IPS DF 19.7 (cell line): ENCODE measurements at regions not wholly inside any gene's neighbourhood (a gene's known extent, or its start where the extent isn't known, plus 50 kb on each side); places are given as distances from the start of the nearest gene placed in this dataset.
"Not testable (repeated sequence)": the region's sequence is repeated elsewhere in the genome, so short reads cannot be mapped to it uniquely, and the experiment has no call there.

Experiments
- DNase-seq: peaks from one replicate; pipeline ENCODE4 v3.0.0-alpha.2; 2013; ENCODE audit warnings: low read depth, low spot score

- DNase-seq: no peak
These were observed 866.1 kb upstream of the ADGRB3 start for GRCh38 chr6:67768972-67769371.

- not testable (repeated sequence) for DNase-seq
These were observed 867.8 kb upstream of the ADGRB3 start for GRCh38 chr6:67767046-67767822.

- DNase-seq: no peak
These were observed 869.0 kb upstream of the ADGRB3 start for GRCh38 chr6:67766057-67766456.

GRCh38 chr6:67759001-67759400 lies 876.1 kb upstream of the ADGRB3 start:
- DNase-seq: no peak

- DNase-seq: no peak
These were observed 877.5 kb upstream of the ADGRB3 start for GRCh38 chr6:67757465-67758033.

GRCh38 chr6:67748521-67748920 lies 886.6 kb upstream of the ADGRB3 start:
- DNase-seq: no peak

GRCh38 chr6:67736816-67737215 lies 898.3 kb upstream of the ADGRB3 start:
- DNase-seq: no peak

GRCh38 chr6:67736161-67736560 lies 898.9 kb upstream of the ADGRB3 start:
- no peak for DNase-seq

- DNase-seq: no peak
These were observed 899.5 kb upstream of the ADGRB3 start for GRCh38 chr6:67735623-67736022.

GRCh38 chr6:67722861-67723261 lies 912.2 kb upstream of the ADGRB3 start:
- DNase-seq: no peak

GRCh38 chr6:67717281-67717680 lies 917.8 kb upstream of the ADGRB3 start:
- DNase-seq: no peak

- no peak for DNase-seq
These were observed 928.7 kb upstream of the ADGRB3 start for GRCh38 chr6:67706388-67706787.

- no peak for DNase-seq
These were observed 936.5 kb upstream of the ADGRB3 start for GRCh38 chr6:67698534-67698933.

GRCh38 chr6:67694127-67694526 lies 941.0 kb upstream of the ADGRB3 start:
- no peak for DNase-seq

GRCh38 chr6:67689329-67689728 lies 945.8 kb upstream of the ADGRB3 start:
- DNase-seq: peak; percentile 33

GRCh38 chr6:67687396-67687795 lies 947.7 kb upstream of the ADGRB3 start:
- DNase-seq: no peak

GRCh38 chr6:67686225-67686624 lies 948.9 kb upstream of the ADGRB3 start:
- DNase-seq: not testable (repeated sequence)

- DNase-seq: no peak
These were observed 951.1 kb upstream of the ADGRB3 start for GRCh38 chr6:67683960-67684359.

- DNase-seq: no peak
These were observed 954.7 kb upstream of the ADGRB3 start for GRCh38 chr6:67680297-67680932.

GRCh38 chr6:67679566-67680296 lies 955.4 kb upstream of the ADGRB3 start:
- DNase-seq: no peak

GRCh38 chr6:67676892-67677291 lies 958.2 kb upstream of the ADGRB3 start:
- no peak for DNase-seq
